ENCODE measurements at regions not wholly inside any gene's neighbourhood (a gene's known extent, or its start where the extent isn't known, plus 50 kb on each side); places are given as distances from the start of the nearest gene placed in this dataset.

DNA sequence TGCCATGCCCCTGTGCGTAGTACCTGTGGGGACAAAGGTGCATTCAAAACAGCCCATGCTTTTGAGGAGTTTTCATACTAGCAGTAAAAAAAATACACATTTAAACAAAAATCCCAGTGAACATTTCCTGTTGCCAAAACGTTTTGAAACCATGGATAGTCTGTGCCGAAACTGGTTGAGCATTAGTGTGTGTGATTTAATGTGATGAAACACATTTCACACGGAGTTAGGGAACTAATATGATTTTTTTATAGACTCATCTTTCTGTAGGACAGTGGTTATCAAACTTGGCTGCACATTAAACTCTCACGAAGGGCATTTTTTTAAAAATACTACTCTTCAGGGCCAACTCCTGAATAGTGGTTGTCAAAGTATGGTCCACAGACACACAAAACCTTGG is 111.8 kb upstream of the CREB5 start:
- DNase-seq = no peak
- TF ChIP-seq POLR2A (IDR thresholded peaks at IDR 0.05; ENCODE audit: low read length) = no peak
- no peak for TF ChIP-seq GATA1 (IDR thresholded peaks at IDR 0.05; ENCODE audit: low read depth, low read length)

DNA sequence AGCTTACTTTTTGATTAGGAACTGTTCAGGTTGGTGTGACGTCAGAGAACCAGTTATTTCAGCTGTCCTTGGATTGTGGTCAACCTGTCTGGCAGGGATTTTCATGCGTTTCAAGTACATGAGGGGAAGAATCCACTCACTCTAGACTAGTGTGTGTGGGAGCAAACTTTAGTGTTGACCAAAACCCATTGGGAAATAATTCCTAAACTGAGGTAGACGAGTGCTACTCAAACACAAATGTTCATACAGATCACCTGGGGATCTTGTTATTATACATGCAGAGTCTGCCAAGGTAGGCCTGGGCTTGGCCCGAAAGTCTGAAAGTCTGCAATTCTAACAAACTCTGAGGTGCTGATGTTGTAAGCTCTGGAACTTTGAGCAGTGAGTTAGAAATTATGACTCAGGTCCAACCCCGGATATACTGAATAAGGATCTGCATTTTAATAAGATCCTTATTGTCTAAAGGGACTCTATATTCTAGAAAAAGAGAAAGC is 111.1 kb upstream of the CREB5 start:
- TF ChIP-seq POLR2A (IDR thresholded peaks at IDR 0.05; ENCODE audit: low read length) (no peak), GATA1 (IDR thresholded peaks at IDR 0.05; ENCODE audit: low read depth, low read length) (no peak)
- no peak for DNase-seq

DNA sequence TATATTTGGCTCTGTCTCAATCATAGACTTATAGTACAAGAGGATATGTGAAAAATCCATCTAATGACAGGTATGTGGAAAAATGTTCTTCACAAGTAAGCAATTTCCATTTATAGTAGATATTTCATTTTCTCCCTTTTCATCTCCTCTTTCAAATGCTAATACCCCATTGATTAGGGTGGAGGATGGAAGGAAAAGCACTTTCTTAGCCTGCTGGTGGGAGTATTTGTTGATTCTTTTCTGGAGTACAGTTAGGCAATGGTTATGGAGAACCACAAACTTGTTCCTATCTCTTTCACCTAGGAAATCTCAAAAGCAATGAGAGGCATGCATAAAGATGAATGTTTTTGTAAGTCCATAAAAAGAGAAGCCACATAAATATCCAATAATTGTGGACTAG is 108.0 kb upstream of the CREB5 start:
- TF ChIP-seq GATA1 (IDR thresholded peaks at IDR 0.05; ENCODE audit: low read depth, low read length) (no peak), POLR2A (IDR thresholded peaks at IDR 0.05; ENCODE audit: low read length) (no peak)
- DNase-seq = no peak

DNA sequence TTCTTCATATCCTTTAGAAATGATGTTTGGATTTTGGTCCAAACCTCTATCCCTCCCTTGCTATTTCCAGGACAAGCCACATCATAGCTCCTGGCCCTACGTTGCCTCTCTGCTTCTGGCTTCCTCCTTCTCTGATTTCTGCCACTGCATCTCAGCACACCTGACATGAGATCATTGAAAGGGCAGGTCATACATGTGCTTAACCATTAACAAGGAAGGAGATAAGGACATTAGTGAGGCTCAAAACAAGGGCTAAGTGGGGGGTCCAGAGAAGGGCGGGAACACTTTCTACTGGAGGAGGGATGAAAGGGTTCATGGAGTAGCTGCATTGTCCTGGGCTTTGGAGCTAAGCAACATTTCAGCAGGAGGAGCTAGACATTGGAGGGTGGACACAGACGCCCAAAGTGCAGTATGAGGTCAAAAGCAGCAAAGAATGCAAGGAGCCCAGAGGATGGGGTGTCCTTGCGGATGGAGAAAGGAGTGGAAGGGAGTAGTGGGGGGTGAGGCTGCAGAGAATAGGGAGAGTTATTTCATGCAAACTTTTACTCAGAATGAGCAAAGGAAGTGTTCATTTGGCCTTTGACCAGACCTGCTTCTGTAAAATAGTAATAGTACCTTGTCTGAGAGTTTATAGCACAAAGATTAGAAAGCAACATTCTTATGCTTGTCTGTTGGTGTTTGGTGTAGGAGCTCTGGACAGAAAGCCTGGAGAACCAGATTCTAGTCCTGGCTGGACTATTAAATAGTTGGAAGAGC is 102.4 kb upstream of the CREB5 start:
- TF ChIP-seq POLR2A (IDR thresholded peaks at IDR 0.05; ENCODE audit: low read length) = no peak
- TF ChIP-seq GATA1 (IDR thresholded peaks at IDR 0.05; ENCODE audit: low read depth, low read length) = no peak
- no peak for DNase-seq

DNA sequence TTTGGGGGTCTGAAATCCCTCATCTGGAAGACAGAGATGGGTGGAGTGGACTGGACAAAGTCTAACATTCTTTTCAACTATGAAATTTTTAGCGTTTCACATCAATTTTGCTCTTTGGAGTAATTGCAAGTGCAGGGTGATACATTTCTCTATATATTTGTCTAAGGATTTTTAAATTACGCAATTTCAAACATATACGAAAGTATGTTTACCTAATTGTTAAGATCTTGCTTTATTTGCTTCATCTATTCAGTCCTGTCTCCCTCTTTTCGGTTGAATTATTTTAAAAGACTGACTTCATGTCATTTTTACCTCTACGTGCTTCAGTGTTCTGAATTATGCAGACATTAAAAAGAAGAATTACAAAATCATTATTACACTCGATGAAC is 101.9 kb upstream of the CREB5 start:
- TF ChIP-seq GATA1 (IDR thresholded peaks at IDR 0.05; ENCODE audit: low read depth, low read length) (no peak), POLR2A (IDR thresholded peaks at IDR 0.05; ENCODE audit: low read length) (no peak)
- DNase-seq = no peak

DNA sequence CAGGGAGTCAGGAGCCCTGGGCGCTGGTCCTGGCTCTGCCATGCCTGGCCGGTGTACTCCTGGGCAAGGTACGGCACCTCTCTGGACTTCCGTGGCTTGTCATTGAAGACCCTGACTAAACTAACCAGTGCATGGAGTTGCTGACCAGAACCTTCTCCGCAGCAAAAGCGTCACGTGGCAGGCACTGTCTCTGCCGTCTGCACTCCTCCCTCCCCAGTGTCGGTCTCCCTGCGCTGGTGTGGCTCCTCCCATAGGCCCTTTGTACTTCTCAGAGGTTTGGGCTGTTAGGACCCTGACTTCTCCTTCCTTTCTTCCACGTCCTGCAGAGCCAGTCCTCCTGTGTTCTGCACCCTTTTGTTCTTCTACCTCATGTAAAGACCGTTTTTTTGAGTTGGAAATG is 100.6 kb upstream of the CREB5 start:
- TF ChIP-seq GATA1 (IDR thresholded peaks at IDR 0.05; ENCODE audit: low read depth, low read length) (no peak), POLR2A (IDR thresholded peaks at IDR 0.05; ENCODE audit: low read length) (no peak)
- no peak for DNase-seq

DNA sequence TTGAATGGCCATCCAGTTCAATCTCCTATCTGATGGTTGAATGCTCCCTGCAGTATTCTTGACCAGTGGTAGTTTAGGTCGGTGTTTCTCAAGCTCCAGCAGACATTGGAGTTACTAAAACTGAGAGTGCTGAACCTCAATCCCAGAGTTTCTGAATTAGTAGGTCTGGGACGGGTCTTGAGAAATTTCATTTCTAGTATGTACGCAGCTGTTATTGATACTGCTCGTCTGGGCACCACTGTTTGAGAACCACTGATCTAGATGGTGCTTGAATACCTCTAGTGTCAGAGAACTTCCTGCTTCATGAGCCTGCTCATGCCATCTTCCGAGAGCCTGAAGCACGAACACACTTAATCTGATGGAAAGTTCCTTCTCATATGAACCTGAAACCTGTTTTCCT is 99.4 kb upstream of the CREB5 start:
- DNase-seq = no peak
- TF ChIP-seq GATA1 (IDR thresholded peaks at IDR 0.05; ENCODE audit: low read depth, low read length) (no peak), POLR2A (IDR thresholded peaks at IDR 0.05; ENCODE audit: low read length) (no peak)

DNA sequence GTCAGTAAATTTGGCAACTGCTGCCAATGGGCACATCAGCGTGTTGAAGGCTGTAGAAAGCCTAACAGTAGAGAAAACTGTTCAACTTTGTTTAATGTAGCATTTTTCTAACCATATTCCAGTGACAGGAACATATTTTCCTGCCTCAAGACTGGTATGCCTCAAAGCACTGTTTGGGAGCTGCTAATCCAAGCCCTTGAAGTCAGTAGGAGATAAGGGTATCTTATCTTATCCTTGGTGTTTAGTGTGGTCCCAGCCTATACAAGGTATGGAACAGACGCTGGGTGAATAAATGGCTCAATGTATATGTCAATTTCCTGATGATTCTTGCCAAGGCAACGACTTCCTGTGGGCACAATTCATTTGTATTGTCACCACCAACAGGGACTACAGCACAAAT is 97.5 kb upstream of the CREB5 start:
- TF ChIP-seq GATA1 (IDR thresholded peaks at IDR 0.05; ENCODE audit: low read depth, low read length) (no peak), POLR2A (IDR thresholded peaks at IDR 0.05; ENCODE audit: low read length) (no peak)
- DNase-seq = no peak

DNA sequence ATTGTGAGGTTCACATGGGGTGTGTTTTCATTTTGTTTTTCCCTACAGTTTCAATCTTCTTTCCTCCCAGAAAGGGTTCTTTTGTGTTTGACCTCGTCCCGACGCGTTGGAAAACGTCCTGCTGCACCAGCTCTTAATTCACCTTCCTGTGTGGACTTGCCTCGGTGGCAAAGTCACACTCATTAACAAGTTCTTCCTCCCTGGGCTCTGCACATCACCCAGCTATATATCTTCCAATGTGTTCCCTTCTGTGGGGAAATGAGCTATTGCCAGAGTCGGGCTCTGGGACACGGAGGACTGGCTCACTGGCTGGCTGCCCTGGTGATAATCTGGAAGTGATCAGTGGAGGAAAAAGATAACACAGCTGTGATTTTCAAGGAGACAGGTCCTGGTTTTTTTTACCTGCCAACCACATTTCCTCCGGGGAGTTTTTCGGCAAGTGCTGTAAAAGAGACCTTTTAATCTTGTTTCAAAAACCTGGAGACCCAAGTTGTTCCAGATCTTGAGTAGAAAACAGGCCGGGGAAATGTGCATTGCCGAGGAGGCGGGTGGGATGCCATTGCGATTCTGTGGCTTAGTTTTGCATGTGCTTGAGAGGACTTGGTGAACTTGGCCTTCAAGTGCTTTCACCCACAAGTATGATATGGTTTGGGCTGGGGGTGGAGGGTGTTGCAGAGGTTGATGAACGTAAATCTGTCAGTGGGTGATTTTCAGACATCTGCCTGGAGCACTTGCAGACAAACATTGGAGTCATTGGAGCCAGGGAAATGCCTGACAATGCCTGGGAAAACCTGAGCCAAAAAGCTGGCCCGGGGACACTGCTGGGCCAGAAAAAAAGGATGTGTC is 96.5 kb upstream of the CREB5 start:
- TF ChIP-seq POLR2A (IDR thresholded peaks at IDR 0.05; ENCODE audit: low read length) = no peak
- no peak for TF ChIP-seq GATA1 (IDR thresholded peaks at IDR 0.05; ENCODE audit: low read depth, low read length)
- no peak for DNase-seq

DNA sequence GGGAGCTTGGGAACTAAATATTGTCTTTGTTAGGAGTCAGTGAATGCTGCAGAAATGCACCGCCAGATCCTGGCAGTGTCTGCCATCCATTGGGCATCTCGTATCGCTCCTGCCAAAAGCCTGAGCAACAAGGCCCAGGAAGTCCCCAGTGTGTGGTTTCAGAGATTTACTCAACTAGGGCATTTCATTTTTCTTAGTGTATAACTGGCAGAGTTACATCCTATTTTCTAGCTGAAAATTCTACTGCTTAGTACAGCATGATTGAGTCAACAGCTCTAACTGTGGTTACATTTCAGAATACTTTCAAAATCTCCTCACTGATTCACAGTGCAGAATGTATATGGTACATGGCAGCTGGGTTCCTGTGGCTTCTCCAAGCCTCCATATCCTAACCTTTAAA is 95.8 kb upstream of the CREB5 start:
- no peak for DNase-seq
- TF ChIP-seq POLR2A (IDR thresholded peaks at IDR 0.05; ENCODE audit: low read length) (no peak), GATA1 (IDR thresholded peaks at IDR 0.05; ENCODE audit: low read depth, low read length) (no peak)

DNA sequence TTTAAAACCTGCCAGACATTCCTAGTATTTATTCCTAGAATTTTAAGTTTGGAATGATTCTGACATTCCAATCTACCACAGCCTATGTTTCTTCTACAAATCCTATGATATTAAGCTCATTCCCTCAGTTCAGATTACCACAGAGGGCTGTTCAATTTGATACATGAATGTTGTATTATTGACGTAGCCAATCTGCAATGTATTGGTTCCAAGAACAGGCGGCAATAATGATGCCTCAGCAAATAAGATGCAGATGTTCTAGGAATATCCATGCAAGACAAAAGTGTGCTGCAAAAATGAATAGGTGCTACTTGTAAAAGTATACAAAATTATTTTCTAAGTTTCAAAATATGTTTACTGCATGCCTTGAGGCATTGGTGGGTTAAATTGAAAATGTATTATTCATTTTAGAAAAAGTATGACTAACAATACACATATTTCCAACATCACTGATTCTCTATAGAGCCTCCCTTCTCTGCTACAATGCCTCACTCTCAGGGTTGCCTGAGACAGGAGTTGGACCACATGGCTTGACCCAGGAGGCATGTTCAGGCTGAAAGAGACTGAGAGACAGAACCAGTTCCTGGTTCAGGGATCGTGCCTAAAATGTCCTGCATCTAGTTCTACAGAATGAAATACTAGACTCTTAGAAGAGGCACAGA is 94.1 kb upstream of the CREB5 start:
- no peak for TF ChIP-seq GATA1 (IDR thresholded peaks at IDR 0.05; ENCODE audit: low read depth, low read length)
- TF ChIP-seq POLR2A (IDR thresholded peaks at IDR 0.05; ENCODE audit: low read length) = no peak
- no peak for DNase-seq

DNA sequence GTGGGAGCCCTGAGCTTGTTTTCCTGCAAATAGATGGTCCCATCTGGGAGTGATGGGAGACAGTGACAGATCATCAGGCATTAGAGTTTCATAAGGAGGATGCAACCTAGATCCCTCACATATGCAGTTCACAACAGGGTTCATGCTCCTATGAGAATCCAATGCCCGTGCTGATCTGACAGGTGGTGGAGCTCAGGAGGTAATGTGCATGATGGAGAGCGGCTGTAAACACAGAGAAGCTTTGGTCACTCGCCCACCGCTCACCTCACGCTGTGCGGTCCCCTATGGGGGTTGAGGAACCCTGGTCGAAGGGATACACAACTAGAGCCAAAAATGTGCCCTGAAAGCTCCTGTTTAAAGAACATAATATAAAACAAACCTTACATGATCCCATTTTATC is 88.5 kb upstream of the CREB5 start:
- TF ChIP-seq POLR2A (IDR thresholded peaks at IDR 0.05; ENCODE audit: low read length) = no peak
- no peak for TF ChIP-seq GATA1 (IDR thresholded peaks at IDR 0.05; ENCODE audit: low read depth, low read length)
- no peak for DNase-seq

DNA sequence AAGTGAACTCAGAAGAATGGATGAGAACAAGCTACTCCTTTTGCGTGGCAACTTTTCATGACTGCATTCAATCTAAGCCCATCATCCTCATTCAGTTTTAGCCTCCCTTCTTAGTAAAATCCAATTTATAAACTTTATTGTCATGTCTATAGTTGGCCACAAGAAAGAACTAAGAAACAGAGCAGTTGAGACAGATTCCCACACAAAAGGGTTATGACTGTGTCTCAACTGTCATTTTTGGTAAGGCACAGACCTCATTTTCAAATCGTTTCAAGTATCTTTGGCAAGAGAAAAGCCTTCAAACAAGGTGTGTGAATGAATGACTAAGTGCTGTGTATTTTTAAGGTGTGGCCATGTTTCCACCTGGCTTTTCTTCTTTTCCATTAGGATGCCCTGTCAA is 84.2 kb upstream of the CREB5 start:
- no peak for DNase-seq
- TF ChIP-seq GATA1 (IDR thresholded peaks at IDR 0.05; ENCODE audit: low read depth, low read length) = no peak
- TF ChIP-seq POLR2A (IDR thresholded peaks at IDR 0.05; ENCODE audit: low read length) = no peak

Measured in erythroblast (primary cell).